HG02678 (cell line): ENCODE measurements at regions not wholly inside any gene's neighbourhood (a gene's known extent, or its start where the extent isn't known, plus 50 kb on each side); places are given as distances from the start of the nearest gene placed in this dataset.
A peak's percentile ranks its signal among the peaks of the same experiment; 100 is the strongest.
"Not testable (repeated sequence)": the region's sequence is repeated elsewhere in the genome, so short reads cannot be mapped to it uniquely, and the experiment has no call there.

ENCODE experiments used
- ATAC-seq: cut with Tn5 transposase; IDR thresholded peaks from one replicate; pipeline ENCODE4 v1.9.1; 2021; ENCODE audit warnings: mild to moderate bottlenecking, moderate library complexity; ENCODE audit not compliant: unreplicated experiment

GRCh38 chr2:175304541-175304940, 123.0 kb upstream of the ATP5MC3 start:
- no peak for ATAC-seq

- ATAC-seq: no peak
These were observed 112.3 kb upstream of the ATP5MC3 start for GRCh38 chr2:175293776-175294175.

GRCh38 chr2:175293195-175293594, 111.7 kb upstream of the ATP5MC3 start:
- no peak for ATAC-seq

GRCh38 chr2:175282886-175283285, 101.4 kb upstream of the ATP5MC3 start:
- ATAC-seq: no peak

GRCh38 chr2:175282300-175282699, 100.8 kb upstream of the ATP5MC3 start:
- ATAC-seq: peak; percentile 70

- ATAC-seq: no peak
These were observed 96.3 kb upstream of the ATP5MC3 start for GRCh38 chr2:175277772-175278171.

GRCh38 chr2:175275539-175275938, 94.0 kb upstream of the ATP5MC3 start:
- no peak for ATAC-seq

GRCh38 chr2:175259164-175259563, 77.7 kb upstream of the ATP5MC3 start:
- no peak for ATAC-seq

- no peak for ATAC-seq
These were observed 75.5 kb upstream of the ATP5MC3 start for GRCh38 chr2:175256806-175257585.

GRCh38 chr2:175256391-175256790, 74.9 kb upstream of the ATP5MC3 start:
- not testable (repeated sequence) for ATAC-seq

- ATAC-seq: no peak
These were observed 72.4 kb upstream of the ATP5MC3 start for GRCh38 chr2:175253871-175254270.

- ATAC-seq: no peak
These were observed 70.0 kb upstream of the ATP5MC3 start for GRCh38 chr2:175251425-175252041.

GRCh38 chr2:175247159-175247558, 65.6 kb upstream of the ATP5MC3 start:
- ATAC-seq: no peak

- ATAC-seq: no peak
These were observed 63.2 kb upstream of the ATP5MC3 start for GRCh38 chr2:175244697-175245096.

GRCh38 chr2:175241691-175242090, 60.2 kb upstream of the ATP5MC3 start:
- no peak for ATAC-seq

- ATAC-seq: not testable (repeated sequence)
These were observed 58.5 kb upstream of the ATP5MC3 start for GRCh38 chr2:175240033-175240432.

GRCh38 chr2:175236930-175237329, 55.4 kb upstream of the ATP5MC3 start:
- no peak for ATAC-seq

GRCh38 chr2:175234650-175235049, 53.1 kb upstream of the ATP5MC3 start:
- ATAC-seq: peak; percentile 78

- ATAC-seq: peak; percentile 6
These were observed 52.6 kb upstream of the ATP5MC3 start for GRCh38 chr2:175234153-175234552.

- no peak for ATAC-seq
These were observed 51.7 kb upstream of the ATP5MC3 start for GRCh38 chr2:175233135-175233719.
